ENCODE measurements at regions not wholly inside any gene's neighbourhood (a gene's known extent, or its start where the extent isn't known, plus 50 kb on each side); places are given as distances from the start of the nearest gene placed in this dataset.
"Not testable (repeated sequence)": the region's sequence is repeated elsewhere in the genome, so short reads cannot be mapped to it uniquely, and the experiment has no call there.

- Histone ChIP-seq H3K4me3 (ENCODE audit: control extremely low read depth in 1 of 5, extremely low read depth in 1 of 5, insufficient read depth in 1 of 5, low read depth in 2 of 5, low read length in 4 of 5) (no peak overlapping the region), H3K36me3 (replicated peaks in 1 of 2; ENCODE audit: control extremely low read depth in 1 of 2, control insufficient read depth in 1 of 2, extremely low read depth in 1 of 2, insufficient read depth in 2 of 2, low read length in 1 of 2) (no peaks in the 10 kb centered on the region), H3K9ac (ENCODE audit: low read length) (no peak overlapping the region), H3K9me3 (ENCODE audit: control extremely low read depth in 1 of 3, control insufficient read depth in 2 of 3, insufficient read depth in 1 of 3, low read length in 2 of 3) (no peaks in the 10 kb centered on the region), H3K4me2 (replicated peaks; ENCODE audit: low read depth, low read length, poor library complexity, severe bottlenecking) (no peak overlapping the region), H3K79me2 (ENCODE audit: control insufficient read depth, insufficient read depth, low read length) (no peaks in the 10 kb centered on the region), H3K27ac (ENCODE audit: low read length in 2 of 2) (no peak overlapping the region), H3K4me1 (ENCODE audit: control insufficient read depth in 2 of 2, insufficient read depth in 2 of 2, low read length in 2 of 2) (no peaks in the 10 kb centered on the region), H2AFZ (ENCODE audit: insufficient read depth, low read depth, low read length, poor library complexity, severe bottlenecking) (no peak overlapping the region), H4K20me1 (ENCODE audit: control insufficient read depth, insufficient read depth, low read length, poor library complexity, severe bottlenecking) (no peaks in the 10 kb centered on the region), H3K27me3 (replicated peaks in 1 of 4; ENCODE audit: control extremely low read depth in 1 of 4, control insufficient read depth in 3 of 4, insufficient read depth in 4 of 4, low read length in 3 of 4) (no peaks in the 10 kb centered on the region)
- TF ChIP-seq EZH2 (IDR thresholded peaks at IDR 0.05; ENCODE audit: borderline replicate concordance, insufficient read depth, low read depth, low read length, poor library complexity, severe bottlenecking): no peak
- TF ChIP-seq, protein P1, sequence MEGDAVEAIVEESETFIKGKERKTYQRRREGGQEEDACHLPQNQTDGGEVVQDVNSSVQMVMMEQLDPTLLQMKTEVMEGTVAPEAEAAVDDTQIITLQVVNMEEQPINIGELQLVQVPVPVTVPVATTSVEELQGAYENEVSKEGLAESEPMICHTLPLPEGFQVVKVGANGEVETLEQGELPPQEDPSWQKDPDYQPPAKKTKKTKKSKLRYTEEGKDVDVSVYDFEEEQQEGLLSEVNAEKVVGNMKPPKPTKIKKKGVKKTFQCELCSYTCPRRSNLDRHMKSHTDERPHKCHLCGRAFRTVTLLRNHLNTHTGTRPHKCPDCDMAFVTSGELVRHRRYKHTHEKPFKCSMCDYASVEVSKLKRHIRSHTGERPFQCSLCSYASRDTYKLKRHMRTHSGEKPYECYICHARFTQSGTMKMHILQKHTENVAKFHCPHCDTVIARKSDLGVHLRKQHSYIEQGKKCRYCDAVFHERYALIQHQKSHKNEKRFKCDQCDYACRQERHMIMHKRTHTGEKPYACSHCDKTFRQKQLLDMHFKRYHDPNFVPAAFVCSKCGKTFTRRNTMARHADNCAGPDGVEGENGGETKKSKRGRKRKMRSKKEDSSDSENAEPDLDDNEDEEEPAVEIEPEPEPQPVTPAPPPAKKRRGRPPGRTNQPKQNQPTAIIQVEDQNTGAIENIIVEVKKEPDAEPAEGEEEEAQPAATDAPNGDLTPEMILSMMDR (IDR thresholded peaks at IDR 0.05): no peak
- Mint-ChIP-seq H3K9me3 (ENCODE audit: insufficient read depth) (no peaks in the 10 kb centered on the region), H3K27me3 (no peaks in the 10 kb centered on the region), H3K27ac (no peak overlapping the region), H3K4me3 (no peak overlapping the region), H3K4me1 (no peaks in the 10 kb centered on the region)
- ChIA-PET CTCF (no interaction called here), POLR2A (no interaction called here)
- DNase-seq: no peak
- intact Hi-C loops (cut with micrococcal nuclease): no loop called here
- ATAC-seq (ENCODE audit: low read depth): no peak
- WGBS (ENCODE audit: insufficient coverage): no CpG with 5 or more reads among the region's 1 CpG
Measured at GRCh38 chr21:24509131-24509530, 1098.2 kb downstream of the MRPL39 start.

GRCh38 chr21:24486973-24487372, 1120.3 kb downstream of the MRPL39 start:
- no peaks in the 10 kb centered on the region for H3K79me2 ChIP-seq (ENCODE audit: control insufficient read depth, insufficient read depth, low read length)
- no peak overlapping the region for H3K4me3 ChIP-seq (ENCODE audit: control extremely low read depth in 1 of 5, extremely low read depth in 1 of 5, insufficient read depth in 1 of 5, low read depth in 2 of 5, low read length in 4 of 5)
- ChIA-PET CTCF (no interaction called here), POLR2A (no interaction called here)
- no peak overlapping the region for H3K4me3 Mint-ChIP-seq
- H3K27me3 Mint-ChIP-seq: no peaks in the 10 kb centered on the region
- ATAC-seq (ENCODE audit: low read depth): no peak
- no peak overlapping the region for H3K4me2 ChIP-seq (replicated peaks; ENCODE audit: low read depth, low read length, poor library complexity, severe bottlenecking)
- H3K4me1 Mint-ChIP-seq: no peaks in the 10 kb centered on the region
- no peak overlapping the region for H2AFZ ChIP-seq (ENCODE audit: insufficient read depth, low read depth, low read length, poor library complexity, severe bottlenecking)
- H3K9me3 ChIP-seq (ENCODE audit: control extremely low read depth in 1 of 3, control insufficient read depth in 2 of 3, insufficient read depth in 1 of 3, low read length in 2 of 3): peaks cover 0 to 1% (median 0%) of the 10 kb centered on the region in 3 donors
- no peak overlapping the region for H3K27ac Mint-ChIP-seq
- no peaks in the 10 kb centered on the region for H3K27me3 ChIP-seq (replicated peaks in 1 of 4; ENCODE audit: control extremely low read depth in 1 of 4, control insufficient read depth in 3 of 4, insufficient read depth in 4 of 4, low read length in 3 of 4)
- no CpG with 5 or more reads among the region's 1 CpG for WGBS (ENCODE audit: insufficient coverage)
- H3K27ac ChIP-seq (ENCODE audit: low read length in 2 of 2): no peak overlapping the region
- DNase-seq: no peak
- TF ChIP-seq EZH2 (IDR thresholded peaks at IDR 0.05; ENCODE audit: borderline replicate concordance, insufficient read depth, low read depth, low read length, poor library complexity, severe bottlenecking): no peak
- TF ChIP-seq, protein P1 (IDR thresholded peaks at IDR 0.05): no peak
- intact Hi-C loops (cut with micrococcal nuclease): no loop called here
- no peaks in the 10 kb centered on the region for H3K36me3 ChIP-seq (replicated peaks in 1 of 2; ENCODE audit: control extremely low read depth in 1 of 2, control insufficient read depth in 1 of 2, extremely low read depth in 1 of 2, insufficient read depth in 2 of 2, low read length in 1 of 2)
- no peaks in the 10 kb centered on the region for H3K9me3 Mint-ChIP-seq (ENCODE audit: insufficient read depth)
- H4K20me1 ChIP-seq (ENCODE audit: control insufficient read depth, insufficient read depth, low read length, poor library complexity, severe bottlenecking): no peaks in the 10 kb centered on the region
- no peaks in the 10 kb centered on the region for H3K4me1 ChIP-seq (ENCODE audit: control insufficient read depth in 2 of 2, insufficient read depth in 2 of 2, low read length in 2 of 2)
- no peak overlapping the region for H3K9ac ChIP-seq (ENCODE audit: low read length)

DNA sequence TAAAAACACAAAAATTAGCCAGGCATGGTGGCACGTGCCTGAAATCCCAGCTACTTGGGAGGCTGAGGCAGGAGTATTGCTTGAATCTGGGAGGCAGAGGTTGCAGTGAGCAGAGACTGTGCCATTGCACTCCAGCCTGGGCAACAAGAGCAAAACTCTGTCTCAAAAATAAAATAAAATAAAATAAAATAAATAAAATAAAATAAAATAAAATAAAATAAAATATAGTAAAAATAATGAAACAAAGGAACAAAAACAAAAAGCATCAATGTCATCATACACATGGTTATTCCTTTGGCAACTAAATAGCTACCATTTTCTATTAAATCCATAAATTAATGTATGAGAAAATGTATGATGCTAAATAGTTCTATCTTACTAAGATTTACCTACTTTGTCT, 1123.9 kb downstream of the MRPL39 start:
- H3K27me3 Mint-ChIP-seq: not testable (repeated sequence)

More for the DNA sequence above, 1123.9 kb downstream of the MRPL39 start:
- H3K4me1 ChIP-seq (ENCODE audit: control insufficient read depth in 2 of 2, insufficient read depth in 2 of 2, low read length in 2 of 2); H3K9me3 Mint-ChIP-seq (ENCODE audit: insufficient read depth); H3K27ac Mint-ChIP-seq; H3K4me1 Mint-ChIP-seq; H3K27ac ChIP-seq (ENCODE audit: low read length in 2 of 2); H3K36me3 ChIP-seq (replicated peaks in 1 of 2; ENCODE audit: control extremely low read depth in 1 of 2, control insufficient read depth in 1 of 2, extremely low read depth in 1 of 2, insufficient read depth in 2 of 2, low read length in 1 of 2); H4K20me1 ChIP-seq (ENCODE audit: control insufficient read depth, insufficient read depth, low read length, poor library complexity, severe bottlenecking); H3K9me3 ChIP-seq (ENCODE audit: control extremely low read depth in 1 of 3, control insufficient read depth in 2 of 3, insufficient read depth in 1 of 3, low read length in 2 of 3); DNase-seq; H3K79me2 ChIP-seq (ENCODE audit: control insufficient read depth, insufficient read depth, low read length); intact Hi-C loops (cut with micrococcal nuclease); ATAC-seq (ENCODE audit: low read depth); H3K9ac ChIP-seq (ENCODE audit: low read length); H3K4me2 ChIP-seq (replicated peaks; ENCODE audit: low read depth, low read length, poor library complexity, severe bottlenecking); H3K4me3 ChIP-seq (ENCODE audit: control extremely low read depth in 1 of 5, extremely low read depth in 1 of 5, insufficient read depth in 1 of 5, low read depth in 2 of 5, low read length in 4 of 5); POLR2A ChIA-PET; H2AFZ ChIP-seq (ENCODE audit: insufficient read depth, low read depth, low read length, poor library complexity, severe bottlenecking); CTCF ChIA-PET; H3K4me3 Mint-ChIP-seq; H3K27me3 ChIP-seq (replicated peaks in 1 of 4; ENCODE audit: control extremely low read depth in 1 of 4, control insufficient read depth in 3 of 4, insufficient read depth in 4 of 4, low read length in 3 of 4): not testable (repeated sequence)
- no CpG with 5 or more reads among the region's 1 CpG for WGBS (ENCODE audit: insufficient coverage)

All from B cell (primary cell).